Endothelial cell (in vitro differentiated cells): ENCODE measurements at regions not wholly inside any gene's neighbourhood (a gene's known extent, or its start where the extent isn't known, plus 50 kb on each side); places are given as distances from the start of the nearest gene placed in this dataset.

Experiments
- DNase-seq: peaks from one replicate; pipeline ENCODE4 v3.0.0; 2021; ENCODE audit warnings: low spot score
- H3K27ac Mint-ChIP-seq: one replicate; pipeline ENCODE4 v1.8.0; 2021; ENCODE audit warnings: mixed read lengths, inconsistent platforms; ENCODE audit not compliant: unreplicated experiment
- H3K27me3 Mint-ChIP-seq: one replicate; pipeline ENCODE4 v1.8.0; 2021; ENCODE audit warnings: mild to moderate bottlenecking, moderate library complexity, mixed read lengths, inconsistent platforms; ENCODE audit not compliant: unreplicated experiment
- H3K36me3 Mint-ChIP-seq: one replicate; pipeline ENCODE4 v1.8.0; 2021; ENCODE audit warnings: mild to moderate bottlenecking, low read depth, mixed read lengths, inconsistent platforms; ENCODE audit not compliant: unreplicated experiment
- H3K4me1 Mint-ChIP-seq: one replicate; pipeline ENCODE4 v1.8.0; 2021; ENCODE audit warnings: mild to moderate bottlenecking, mixed read lengths, inconsistent platforms; ENCODE audit not compliant: unreplicated experiment
- H3K4me3 Mint-ChIP-seq: one replicate; pipeline ENCODE4 v1.8.0; 2021; ENCODE audit warnings: mild to moderate bottlenecking, mixed read lengths, inconsistent platforms; ENCODE audit not compliant: unreplicated experiment
- H3K9me3 Mint-ChIP-seq: one replicate; pipeline ENCODE4 v1.8.0; 2021; ENCODE audit warnings: mixed read lengths, inconsistent platforms; ENCODE audit not compliant: unreplicated experiment
- CTCF ChIP-seq: fragments of 200-600 bp; sonication (generic); IDR thresholded peaks from one replicate; pipeline ENCODE4 v1.5.0; 2021; ENCODE audit warnings: antibody characterized with exemption; ENCODE audit not compliant: unreplicated experiment

GRCh38 chr1:240000634-240001033 lies 91.0 kb upstream of the FMN2 start:
- DNase-seq = no peak
- no peak overlapping the region for H3K4me3 Mint-ChIP-seq
- no peak for TF ChIP-seq CTCF
- no peak overlapping the region for H3K27ac Mint-ChIP-seq
- H3K36me3 Mint-ChIP-seq = peaks cover 3% of the 10 kb centered on the region
- peaks cover 3% of the 10 kb centered on the region for H3K4me1 Mint-ChIP-seq
- no peaks in the 10 kb centered on the region for H3K27me3 Mint-ChIP-seq
- no peaks in the 10 kb centered on the region for H3K9me3 Mint-ChIP-seq

- H3K27me3 Mint-ChIP-seq = no peaks in the 10 kb centered on the region
- H3K4me1 Mint-ChIP-seq = peaks cover 3% of the 10 kb centered on the region
- DNase-seq = no peak
- no peak overlapping the region for H3K4me3 Mint-ChIP-seq
- peaks cover 3% of the 10 kb centered on the region for H3K36me3 Mint-ChIP-seq
- TF ChIP-seq CTCF = no peak
- H3K9me3 Mint-ChIP-seq = no peaks in the 10 kb centered on the region
- H3K27ac Mint-ChIP-seq = no peak overlapping the region
Observed at GRCh38 chr1:240001177-240001740, 90.4 kb upstream of the FMN2 start.

- no peaks in the 10 kb centered on the region for H3K27me3 Mint-ChIP-seq
- H3K27ac Mint-ChIP-seq = no peak overlapping the region
- H3K4me1 Mint-ChIP-seq = no peaks in the 10 kb centered on the region
- no peaks in the 10 kb centered on the region for H3K9me3 Mint-ChIP-seq
- no peak overlapping the region for H3K4me3 Mint-ChIP-seq
- peak; percentile 87 for TF ChIP-seq CTCF
- no peaks in the 10 kb centered on the region for H3K36me3 Mint-ChIP-seq
- peak; percentile 28 for DNase-seq
Observed at GRCh38 chr1:240004086-240004749, 87.5 kb upstream of the FMN2 start.

GRCh38 chr1:240005997-240006650 lies 85.6 kb upstream of the FMN2 start:
- no peak for DNase-seq
- Mint-ChIP-seq H3K4me3 (no peak overlapping the region), H3K27me3 (peaks cover 2% of the 10 kb centered on the region), H3K9me3 (no peaks in the 10 kb centered on the region), H3K36me3 (peaks cover 8% of the 10 kb centered on the region), H3K27ac (no peak overlapping the region), H3K4me1 (no peaks in the 10 kb centered on the region)
- no peak for TF ChIP-seq CTCF

GRCh38 chr1:240008298-240008697 lies 83.4 kb upstream of the FMN2 start:
- TF ChIP-seq CTCF = no peak
- no peak overlapping the region for H3K27ac Mint-ChIP-seq
- no peak overlapping the region for H3K4me3 Mint-ChIP-seq
- no peaks in the 10 kb centered on the region for H3K4me1 Mint-ChIP-seq
- DNase-seq = no peak
- H3K36me3 Mint-ChIP-seq = peaks cover 11% of the 10 kb centered on the region
- H3K27me3 Mint-ChIP-seq = peaks cover 6% of the 10 kb centered on the region
- H3K9me3 Mint-ChIP-seq = peaks cover 4% of the 10 kb centered on the region
